K562 (cell line): ENCODE measurements at regions not wholly inside any gene's neighbourhood (a gene's known extent, or its start where the extent isn't known, plus 50 kb on each side); places are given as distances from the start of the nearest gene placed in this dataset.

Experiments
- FOXA1 ChIP-seq: fragments of 450-650 bp; IDR thresholded peaks from 2 replicates; pipeline ENCODE4 v1.6.1; 2016; ENCODE audit warnings: mild to moderate bottlenecking, borderline replicate concordance
- MTA1 ChIP-seq: fragments of 450-650 bp; IDR thresholded peaks from 2 replicates; pipeline ENCODE4 v1.6.1; 2017; ENCODE audit warnings: borderline replicate concordance
- NCOA1 ChIP-seq: fragments of 450-650 bp; IDR thresholded peaks from 2 replicates; pipeline ENCODE4 v1.6.1; 2016; ENCODE audit warnings: low read depth
- PCBP2 ChIP-seq: fragments of 200-400 bp; formaldehyde crosslinking; IDR thresholded peaks from 2 replicates; pipeline ENCODE4 v1.6.1; 2018; ENCODE audit warnings: low read length, low read depth, mild to moderate bottlenecking, moderate library complexity; ENCODE audit not compliant: poor library complexity, severe bottlenecking
- POLR3A ChIP-seq: IDR thresholded peaks from 2 replicates; pipeline ENCODE4 v1.6.1; 2011; ENCODE audit warnings: borderline replicate concordance, mild to moderate bottlenecking, moderate library complexity; ENCODE audit not compliant: insufficient read length, insufficient read depth; ENCODE audit errors: extremely low read depth
- RBM22 ChIP-seq: fragments of 200-400 bp; formaldehyde crosslinking; IDR thresholded peaks from 2 replicates; pipeline ENCODE4 v1.6.1; 2018; ENCODE audit warnings: low read length, low read depth; ENCODE audit not compliant: poor library complexity, severe bottlenecking
- SAP30 ChIP-seq: fragments of 200-600 bp; sonication (generic); IDR thresholded peaks from 2 replicates; pipeline ENCODE4 v1.6.1; 2012; ENCODE audit warnings: borderline replicate concordance, low read depth, mild to moderate bottlenecking, moderate library complexity, low read length, control low read depth, inconsistent platforms; ENCODE audit not compliant: insufficient read depth, poor library complexity, severe bottlenecking
- SIX5 ChIP-seq, 2 experiments: IDR thresholded peaks; 2 replicates each; pipeline ENCODE4 v1.6.1; 2011; ENCODE audit warnings: low read length in 2 of 2, borderline replicate concordance in 1 of 2, low read depth in 1 of 2, mild to moderate bottlenecking in 1 of 2, moderate library complexity in 1 of 2; ENCODE audit not compliant: insufficient read depth in 1 of 2
- SMARCA5 ChIP-seq: fragments of 450-650 bp; IDR thresholded peaks from 2 replicates; pipeline ENCODE4 v1.6.1; 2016
- TCF7 ChIP-seq: sonication (generic); IDR thresholded peaks from 2 replicates; pipeline ENCODE4 v1.6.1; 2016; ENCODE audit warnings: antibody characterized with exemption, borderline replicate concordance
- TEAD4 ChIP-seq, 2 experiments: sonication (generic) in 1 of 2; formaldehyde crosslinking in 1 of 2; IDR thresholded peaks; 2 replicates each; pipeline versions ENCODE4 v1.6.1 to v1.8.0; 2012 to 2022; ENCODE audit warnings: borderline replicate concordance in 1 of 2, inconsistent platforms in 1 of 2, low read length in 1 of 2, mild to moderate bottlenecking in 1 of 2, missing genetic modification reagents in 1 of 2
- XRCC3 ChIP-seq: fragments of 450-650 bp; IDR thresholded peaks from 2 replicates; pipeline ENCODE4 v1.6.1; 2017; ENCODE audit warnings: mild to moderate bottlenecking, moderate library complexity
- YBX1 ChIP-seq: fragments of 450-650 bp; IDR thresholded peaks from 2 replicates; pipeline ENCODE4 v1.7.1; 2016; ENCODE audit warnings: mild to moderate bottlenecking
- ZNF124 ChIP-seq: sonication (generic); formaldehyde crosslinking; IDR thresholded peaks from 2 replicates; pipeline ENCODE4 v1.8.1; 2022; ENCODE audit warnings: missing genetic modification reagents
- ZNF140 ChIP-seq: fragments of 250-450 bp; sonication (Bioruptor Pico); IDR thresholded peaks from 2 replicates; pipeline ENCODE4 v1.8.0; 2021; ENCODE audit warnings: moderate library complexity, mild to moderate bottlenecking, inconsistent platforms
- ZNF507 ChIP-seq: conservative IDR thresholded peaks from 2 replicates; pipeline ENCODE4 v1.6.1; 2017; ENCODE audit warnings: missing genetic modification characterization, missing compliant biosample characterization
- ZNF583 ChIP-seq: fragments of 250-450 bp; sonication (Bioruptor Pico); IDR thresholded peaks from 2 replicates; pipeline ENCODE4 v1.4.0; 2020
- TF ChIP-seq, protein P1 (sequence below): fragments of 450-650 bp; IDR thresholded peaks from 2 replicates; pipeline ENCODE4 v1.6.1; 2018; ENCODE audit not compliant: partially characterized antibody
- TF ChIP-seq, protein P2 (sequence below): fragments of 450-650 bp; formaldehyde crosslinking; IDR thresholded peaks from 2 replicates; pipeline ENCODE4 v1.4.0; 2020; ENCODE audit warnings: mild to moderate bottlenecking, moderate library complexity
- TF ChIP-seq, protein P3 (sequence below): sonication (generic); formaldehyde crosslinking; IDR thresholded peaks from 2 replicates; pipeline ENCODE4 v1.8.1; 2023; ENCODE audit warnings: mild to moderate bottlenecking, missing genetic modification reagents

DNA sequence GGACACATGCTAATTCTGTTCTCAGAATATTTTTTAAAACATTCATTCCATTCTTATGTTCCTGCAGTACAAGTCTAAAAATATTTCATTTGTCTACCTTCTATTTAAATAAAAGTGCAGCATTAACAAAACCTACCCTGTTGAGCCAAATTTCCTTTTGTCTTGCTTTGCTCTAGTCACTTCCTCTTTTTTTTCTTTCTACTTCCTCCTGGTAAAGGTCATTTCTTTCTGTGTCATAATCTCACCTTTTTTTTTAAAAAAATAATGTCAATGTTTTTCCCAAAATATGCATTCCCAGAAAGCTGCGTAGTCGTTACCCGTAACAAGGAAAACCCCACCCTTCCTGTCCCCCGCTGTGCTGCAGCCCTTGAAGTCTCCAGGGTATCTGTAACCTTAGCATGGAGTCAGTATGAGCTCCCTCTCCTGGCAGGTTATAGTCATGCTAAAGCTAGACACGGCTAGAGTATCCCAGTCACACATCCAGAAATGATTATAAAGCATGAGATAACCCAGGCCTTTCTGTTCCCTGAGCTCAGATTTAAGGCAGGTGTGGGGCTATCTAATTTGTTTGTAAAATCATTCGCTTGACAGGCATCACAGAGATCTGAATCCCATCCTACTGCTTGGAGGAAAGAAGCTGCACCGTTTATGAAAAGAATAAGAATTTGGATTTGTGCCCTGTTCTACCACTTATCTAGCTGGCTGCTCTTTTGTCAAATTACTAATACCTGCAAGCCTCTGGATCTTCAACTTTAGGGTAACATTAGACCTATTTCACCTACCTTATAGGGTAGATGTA, 51.1 kb upstream of the EED start (continued):
- TF ChIP-seq ZNF507 (tag) (no peak), ZNF583 (CRISPR knock-in tag) (0 out of 2 replicates have a peak, but pooled peaks have one; percentile 59), SIX5 (IDR thresholded peaks at IDR 0.05; ENCODE audit: borderline replicate concordance in 1 of 2, insufficient read depth in 1 of 2, low read depth in 1 of 2, low read length in 2 of 2) (no peak), NCOA1 (peak; percentile 69; the same call in 1 of the 2 replicates), ZNF124 (CRISPR knock-in tag) (no peak), POLR3A (no peak), SAP30 (no peak), XRCC3 (no peak), PCBP2 (no peak), MTA1 (peak; percentile 71), ZNF140 (no peak), TEAD4 (IDR thresholded peaks at IDR 0.05; ENCODE audit: low read length) (peak; percentile 61), TEAD4 (CRISPR knock-in tag; IDR thresholded peaks at IDR 0.05; ENCODE audit: borderline replicate concordance) (no peak), TCF7 (no peak), SMARCA5 (no peak), FOXA1 (no peak), YBX1 (no peak), RBM22 (no peak)
- TF ChIP-seq, protein P1, sequence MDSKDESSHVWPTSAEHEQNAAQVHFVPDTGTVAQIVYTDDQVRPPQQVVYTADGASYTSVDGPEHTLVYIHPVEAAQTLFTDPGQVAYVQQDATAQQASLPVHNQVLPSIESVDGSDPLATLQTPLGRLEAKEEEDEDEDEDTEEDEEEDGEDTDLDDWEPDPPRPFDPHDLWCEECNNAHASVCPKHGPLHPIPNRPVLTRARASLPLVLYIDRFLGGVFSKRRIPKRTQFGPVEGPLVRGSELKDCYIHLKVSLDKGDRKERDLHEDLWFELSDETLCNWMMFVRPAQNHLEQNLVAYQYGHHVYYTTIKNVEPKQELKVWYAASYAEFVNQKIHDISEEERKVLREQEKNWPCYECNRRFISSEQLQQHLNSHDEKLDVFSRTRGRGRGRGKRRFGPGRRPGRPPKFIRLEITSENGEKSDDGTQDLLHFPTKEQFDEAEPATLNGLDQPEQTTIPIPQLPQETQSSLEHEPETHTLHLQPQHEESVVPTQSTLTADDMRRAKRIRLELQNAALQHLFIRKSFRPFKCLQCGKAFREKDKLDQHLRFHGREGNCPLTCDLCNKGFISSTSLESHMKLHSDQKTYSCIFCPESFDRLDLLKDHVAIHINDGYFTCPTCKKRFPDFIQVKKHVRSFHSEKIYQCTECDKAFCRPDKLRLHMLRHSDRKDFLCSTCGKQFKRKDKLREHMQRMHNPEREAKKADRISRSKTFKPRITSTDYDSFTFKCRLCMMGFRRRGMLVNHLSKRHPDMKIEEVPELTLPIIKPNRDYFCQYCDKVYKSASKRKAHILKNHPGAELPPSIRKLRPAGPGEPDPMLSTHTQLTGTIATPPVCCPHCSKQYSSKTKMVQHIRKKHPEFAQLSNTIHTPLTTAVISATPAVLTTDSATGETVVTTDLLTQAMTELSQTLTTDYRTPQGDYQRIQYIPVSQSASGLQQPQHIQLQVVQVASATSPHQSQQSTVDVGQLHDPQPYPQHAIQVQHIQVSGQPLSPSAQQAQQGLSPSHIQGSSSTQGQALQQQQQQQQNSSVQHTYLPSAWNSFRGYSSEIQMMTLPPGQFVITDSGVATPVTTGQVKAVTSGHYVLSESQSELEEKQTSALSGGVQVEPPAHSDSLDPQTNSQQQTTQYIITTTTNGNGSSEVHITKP = peak; percentile 52
- TF ChIP-seq, protein P2, sequence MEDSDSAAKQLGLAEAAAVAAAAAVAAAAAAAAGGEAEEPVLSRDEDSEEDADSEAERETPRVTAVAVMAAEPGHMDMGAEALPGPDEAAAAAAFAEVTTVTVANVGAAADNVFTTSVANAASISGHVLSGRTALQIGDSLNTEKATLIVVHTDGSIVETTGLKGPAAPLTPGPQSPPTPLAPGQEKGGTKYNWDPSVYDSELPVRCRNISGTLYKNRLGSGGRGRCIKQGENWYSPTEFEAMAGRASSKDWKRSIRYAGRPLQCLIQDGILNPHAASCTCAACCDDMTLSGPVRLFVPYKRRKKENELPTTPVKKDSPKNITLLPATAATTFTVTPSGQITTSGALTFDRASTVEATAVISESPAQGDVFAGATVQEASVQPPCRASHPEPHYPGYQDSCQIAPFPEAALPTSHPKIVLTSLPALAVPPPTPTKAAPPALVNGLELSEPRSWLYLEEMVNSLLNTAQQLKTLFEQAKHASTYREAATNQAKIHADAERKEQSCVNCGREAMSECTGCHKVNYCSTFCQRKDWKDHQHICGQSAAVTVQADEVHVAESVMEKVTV = peak; percentile 88
- TF ChIP-seq, protein P3, sequence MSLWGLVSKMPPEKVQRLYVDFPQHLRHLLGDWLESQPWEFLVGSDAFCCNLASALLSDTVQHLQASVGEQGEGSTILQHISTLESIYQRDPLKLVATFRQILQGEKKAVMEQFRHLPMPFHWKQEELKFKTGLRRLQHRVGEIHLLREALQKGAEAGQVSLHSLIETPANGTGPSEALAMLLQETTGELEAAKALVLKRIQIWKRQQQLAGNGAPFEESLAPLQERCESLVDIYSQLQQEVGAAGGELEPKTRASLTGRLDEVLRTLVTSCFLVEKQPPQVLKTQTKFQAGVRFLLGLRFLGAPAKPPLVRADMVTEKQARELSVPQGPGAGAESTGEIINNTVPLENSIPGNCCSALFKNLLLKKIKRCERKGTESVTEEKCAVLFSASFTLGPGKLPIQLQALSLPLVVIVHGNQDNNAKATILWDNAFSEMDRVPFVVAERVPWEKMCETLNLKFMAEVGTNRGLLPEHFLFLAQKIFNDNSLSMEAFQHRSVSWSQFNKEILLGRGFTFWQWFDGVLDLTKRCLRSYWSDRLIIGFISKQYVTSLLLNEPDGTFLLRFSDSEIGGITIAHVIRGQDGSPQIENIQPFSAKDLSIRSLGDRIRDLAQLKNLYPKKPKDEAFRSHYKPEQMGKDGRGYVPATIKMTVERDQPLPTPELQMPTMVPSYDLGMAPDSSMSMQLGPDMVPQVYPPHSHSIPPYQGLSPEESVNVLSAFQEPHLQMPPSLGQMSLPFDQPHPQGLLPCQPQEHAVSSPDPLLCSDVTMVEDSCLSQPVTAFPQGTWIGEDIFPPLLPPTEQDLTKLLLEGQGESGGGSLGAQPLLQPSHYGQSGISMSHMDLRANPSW (CRISPR knock-in tag) = no peak
